ENCODE measurements at regions not wholly inside any gene's neighbourhood (a gene's known extent, or its start where the extent isn't known, plus 50 kb on each side); places are given as distances from the start of the nearest gene placed in this dataset.

- ATAC-seq (peak in 1 of 2 donors; percentile 41), DNase-seq (no peak)
- no peaks in the 10 kb centered on the region for H3K27me3 ChIP-seq (ENCODE audit: low read depth)
- peak overlapping the region; percentile 63 for H3K27ac ChIP-seq
- no peak for TF ChIP-seq CTCF (IDR thresholded peaks at IDR 0.05)
- no peaks in the 10 kb centered on the region for H3K36me3 ChIP-seq
- intact Hi-C loops (cut with DNase I), result no loop called here
- H3K9me3 ChIP-seq, result no peaks in the 10 kb centered on the region
- peaks cover 27% of the 10 kb centered on the region for H3K4me1 ChIP-seq
- peak overlapping the region; percentile 29 for H3K4me3 ChIP-seq
Measured at GRCh38 chr14:49982082-49982481, 89.2 kb downstream of the ARF6 start.

GRCh38 chr14:49982501-49982951, 89.6 kb downstream of the ARF6 start:
- no peak for DNase-seq
- H3K27ac ChIP-seq, result peak overlapping the region; percentile 63
- H3K4me1 ChIP-seq, result peaks cover 24% of the 10 kb centered on the region
- H3K9me3 ChIP-seq, result no peaks in the 10 kb centered on the region
- H3K4me3 ChIP-seq, result peak overlapping the region; percentile 29
- no peaks in the 10 kb centered on the region for H3K27me3 ChIP-seq (ENCODE audit: low read depth)
- no peak for TF ChIP-seq CTCF (IDR thresholded peaks at IDR 0.05)
- peak; percentile 20 to 56 for ATAC-seq
- intact Hi-C loops (cut with DNase I), result no loop called here
- no peaks in the 10 kb centered on the region for H3K36me3 ChIP-seq

GRCh38 chr14:49984424-49984823, 91.5 kb downstream of the ARF6 start:
- intact Hi-C loops (cut with DNase I), result no loop called here
- H3K4me1 ChIP-seq, result peaks cover 21% of the 10 kb centered on the region
- ATAC-seq (no peak), DNase-seq (no peak)
- H3K4me3 ChIP-seq, result no peak overlapping the region
- no peaks in the 10 kb centered on the region for H3K27me3 ChIP-seq (ENCODE audit: low read depth)
- H3K27ac ChIP-seq, result no peak overlapping the region
- no peaks in the 10 kb centered on the region for H3K9me3 ChIP-seq
- TF ChIP-seq CTCF (IDR thresholded peaks at IDR 0.05), result no peak
- no peaks in the 10 kb centered on the region for H3K36me3 ChIP-seq

- peak; percentile 63 to 90 for ATAC-seq
- Histone ChIP-seq H3K4me3 (no peak overlapping the region), H3K4me1 (peaks cover 21% of the 10 kb centered on the region), H3K9me3 (no peaks in the 10 kb centered on the region), H3K27me3 (ENCODE audit: low read depth) (no peaks in the 10 kb centered on the region), H3K27ac (peak overlapping the region; percentile 39), H3K36me3 (no peaks in the 10 kb centered on the region)
- intact Hi-C loops (cut with DNase I), result no loop called here
- TF ChIP-seq CTCF (IDR thresholded peaks at IDR 0.05), result no peak
- DNase-seq, result no peak
Measured at GRCh38 chr14:49986343-49987014, 93.6 kb downstream of the ARF6 start.

- ATAC-seq, result no peak
- TF ChIP-seq CTCF (IDR thresholded peaks at IDR 0.05), result no peak
- no peak for DNase-seq
- H3K4me1 ChIP-seq, result peaks cover 11% of the 10 kb centered on the region
- no peaks in the 10 kb centered on the region for H3K9me3 ChIP-seq
- no peaks in the 10 kb centered on the region for H3K27me3 ChIP-seq (ENCODE audit: low read depth)
- no peaks in the 10 kb centered on the region for H3K36me3 ChIP-seq
- H3K4me3 ChIP-seq, result no peak overlapping the region
- no peak overlapping the region for H3K27ac ChIP-seq
- intact Hi-C loops (cut with DNase I), result no loop called here
Measured at GRCh38 chr14:49988080-49988990, 95.5 kb downstream of the ARF6 start.

Data from lower lobe of right lung (tissue), 2 donors.